HCT116 (cell line): ENCODE measurements at regions not wholly inside any gene's neighbourhood (a gene's known extent, or its start where the extent isn't known, plus 50 kb on each side); places are given as distances from the start of the nearest gene placed in this dataset.

Experiments
- ATAC-seq: fragments of 200-7000 bp; cut with Tn5 transposase; 2 replicates; pipeline ENCODE4 v1.9.1; 2020; ENCODE audit warnings: mild to moderate bottlenecking, moderate library complexity
- BruUV-seq: library from RNA; stranded (reverse); fragments of 400-500 nt; replicated peaks from 2 replicates; lab custom pipeline; 2021; lab: Mats Ljungman, UMichigan
- CTCF ChIA-PET: fragments of 300-600 bp; sonication (Branson Sonifier 250); formaldehyde crosslinking; loops from one replicate; lab custom pipeline; 2021; ENCODE audit warnings: antibody characterized with exemption; lab: Charles Lee
- POLR2A ChIA-PET: fragments of 300-600, 350-600 bp; sonication (Branson Sonifier 250); formaldehyde crosslinking; loops from one replicate; lab custom pipeline; 2021; ENCODE audit warnings: antibody characterized with exemption; lab: Charles Lee
- RAD21 ChIA-PET, 2 experiments: fragments of 300-600 bp; sonication (Branson Sonifier 250); formaldehyde crosslinking; loops; one replicate each; lab custom pipeline; 2023; ENCODE audit warnings: low total read pairs in 2 of 2; ENCODE audit not compliant: uncharacterized antibody in 2 of 2, unreplicated experiment in 2 of 2, low non-redundant PET in 1 of 2; lab: Charles Lee
- DNase-seq: peaks from one replicate; pipeline ENCODE4 v3.0.0-alpha.2; 2010; ENCODE audit warnings: low read depth, low spot score
- H2AFZ ChIP-seq: fragments of 200-600 bp; shearing (Covaris generic), sonication (generic); 2 replicates; pipeline ENCODE4 v1.6.1; 2017; ENCODE audit warnings: low read depth, mixed run types, mixed read lengths, antibody characterized with exemption, low read length; ENCODE audit not compliant: poor library complexity, severe bottlenecking
- H3K27ac ChIP-seq: 2 replicates; pipeline ENCODE4 v1.5.1; 2012; ENCODE audit warnings: low read depth, low read length
- H3K27me3 ChIP-seq: fragments of 200-600 bp; sonication (generic); 2 replicates; pipeline ENCODE4 v1.6.1; 2016; ENCODE audit warnings: mixed run types, low read length, mixed read lengths; ENCODE audit not compliant: insufficient read depth
- H3K36me3 ChIP-seq, 2 experiments: fragments of 200-500 bp in 1 of 2; fragments of 200-600 bp in 1 of 2; sonication (Bioruptor generic) in 1 of 2; sonication (generic) in 1 of 2; 2 replicates each; pipeline versions ENCODE4 v1.5.1 to v1.6.1; 2014 to 2016; ENCODE audit warnings: low read length in 2 of 2, inconsistent platforms in 1 of 2, mixed read lengths in 1 of 2, mixed run types in 1 of 2; ENCODE audit not compliant: insufficient read depth in 2 of 2, control insufficient read depth in 1 of 2
- H3K4me1 ChIP-seq, 2 experiments: fragments of 200-600 bp in 1 of 2; sonication (generic) in 1 of 2; 2 replicates each; pipeline versions ENCODE4 v1.5.1 to v1.6.1; 2012 to 2017; ENCODE audit warnings: low read length in 2 of 2, inconsistent platforms in 1 of 2, mild to moderate bottlenecking in 1 of 2, mixed read lengths in 1 of 2, mixed run types in 1 of 2, moderate library complexity in 1 of 2; ENCODE audit not compliant: insufficient read depth in 2 of 2, control insufficient read depth in 1 of 2
- H3K4me2 ChIP-seq: fragments of 200-600 bp; sonication (generic); 2 replicates; pipeline ENCODE4 v1.6.1; 2017; ENCODE audit warnings: mixed run types, low read length, mixed read lengths
- H3K4me3 ChIP-seq, 2 experiments: fragments of 200-600 bp in 1 of 2; sonication (generic) in 1 of 2; replicated peaks in 1 of 2; 2 replicates each; pipeline ENCODE4 v1.5.1; 2011 to 2016; ENCODE audit warnings: low read length in 2 of 2, control low read depth in 1 of 2, low read depth in 1 of 2, mild to moderate bottlenecking in 1 of 2, mixed read lengths in 1 of 2, mixed run types in 1 of 2
- H3K79me2 ChIP-seq: fragments of 200-600 bp; sonication (generic); 2 replicates; pipeline ENCODE4 v1.6.1; 2017; ENCODE audit warnings: mild to moderate bottlenecking, mixed run types, low read length, moderate library complexity, mixed read lengths; ENCODE audit not compliant: insufficient read depth
- H3K9ac ChIP-seq: fragments of 200-600 bp; sonication (generic); 2 replicates; pipeline ENCODE4 v1.6.1; 2016; ENCODE audit warnings: low read length, mixed read lengths
- H3K9me2 ChIP-seq: fragments of 200-600 bp; sonication (generic), shearing (Covaris generic); 2 replicates; pipeline ENCODE4 v1.6.1; 2017; ENCODE audit warnings: mixed run types, mild to moderate bottlenecking, moderate library complexity; ENCODE audit not compliant: insufficient read depth
- H3K9me3 ChIP-seq, 2 experiments: fragments of 200-500 bp in 1 of 2; fragments of 200-600 bp in 1 of 2; sonication (Bioruptor generic) in 1 of 2; sonication (generic) in 1 of 2; 2 replicates each; pipeline ENCODE4 v1.6.1; 2014 to 2017; ENCODE audit warnings: low read length in 2 of 2, mixed read lengths in 2 of 2, inconsistent platforms in 1 of 2, low read depth in 1 of 2, mild to moderate bottlenecking in 1 of 2, mixed run types in 1 of 2, moderate library complexity in 1 of 2; ENCODE audit not compliant: control insufficient read depth in 1 of 2, insufficient read depth in 1 of 2
- H4K20me1 ChIP-seq: fragments of 200-600 bp; sonication (generic), shearing (Covaris generic); 2 replicates; pipeline ENCODE4 v1.6.1; 2017; ENCODE audit warnings: mixed run types, mild to moderate bottlenecking, moderate library complexity; ENCODE audit not compliant: insufficient read depth
- ATF3 ChIP-seq: IDR thresholded peaks from 2 replicates; pipeline ENCODE4 v1.6.1; 2012
- CBX3 ChIP-seq: IDR thresholded peaks from 2 replicates; pipeline ENCODE4 v1.6.1; 2012; ENCODE audit warnings: low read depth
- CTCF ChIP-seq, 3 experiments: fragments of 200-600 bp in 1 of 3; sonication (generic) in 1 of 3; IDR thresholded peaks in 2 of 3; conservative IDR thresholded peaks in 1 of 3; 2 replicates each; pipeline ENCODE4 v1.5.1; 2012 to 2017; ENCODE audit warnings: low read depth in 2 of 3, low read length in 2 of 3, antibody characterized with exemption in 1 of 3, borderline replicate concordance in 1 of 3, control low read depth in 1 of 3, mild to moderate bottlenecking in 1 of 3, mixed read lengths in 1 of 3, mixed run types in 1 of 3, moderate library complexity in 1 of 3; ENCODE audit not compliant: insufficient read depth in 1 of 3
- EGR1 ChIP-seq: IDR thresholded peaks from 2 replicates; pipeline ENCODE4 v1.6.1; 2012; ENCODE audit warnings: low read depth
- ELF1 ChIP-seq: IDR thresholded peaks from 2 replicates; pipeline ENCODE4 v1.6.1; 2012; ENCODE audit warnings: low read depth, borderline replicate concordance
- EZH2 ChIP-seq: fragments of 200-600 bp; sonication (generic); IDR thresholded peaks from 2 replicates; pipeline ENCODE4 v1.6.1; 2017; ENCODE audit warnings: antibody characterized with exemption, mixed run types
- EZH2phosphoT487 ChIP-seq: fragments of 200-600 bp; IDR thresholded peaks from 2 replicates; pipeline ENCODE4 v1.6.1; 2018; ENCODE audit warnings: antibody characterized with exemption, borderline replicate concordance
- JUND ChIP-seq: IDR thresholded peaks from 2 replicates; pipeline ENCODE4 v1.6.1; 2012
- MAX ChIP-seq: IDR thresholded peaks from 2 replicates; pipeline ENCODE4 v1.6.1; 2012
- POLR2A ChIP-seq: IDR thresholded peaks from 2 replicates; pipeline ENCODE4 v1.7.0; 2011; ENCODE audit warnings: borderline replicate concordance; ENCODE audit not compliant: insufficient read depth, insufficient read length; ENCODE audit errors: extremely low read depth
- POLR2AphosphoS5 ChIP-seq: IDR thresholded peaks from 2 replicates; pipeline ENCODE4 v1.6.1; 2011; ENCODE audit warnings: mild to moderate bottlenecking, low read depth, low read length, moderate library complexity
- RAD21 ChIP-seq: IDR thresholded peaks from 2 replicates; pipeline ENCODE4 v1.6.1; 2012; ENCODE audit warnings: low read depth, mild to moderate bottlenecking
- REST ChIP-seq: IDR thresholded peaks from 2 replicates; pipeline ENCODE4 v1.6.1; 2012; ENCODE audit warnings: low read depth
- SIN3A ChIP-seq: IDR thresholded peaks from 2 replicates; pipeline ENCODE4 v1.6.1; 2012; ENCODE audit warnings: low read depth
- SP1 ChIP-seq: IDR thresholded peaks from 2 replicates; pipeline ENCODE4 v1.6.1; 2012; ENCODE audit warnings: low read depth
- SRF ChIP-seq: IDR thresholded peaks from 2 replicates; pipeline ENCODE4 v1.6.1; 2012; ENCODE audit warnings: low read depth
- TCF7L2 ChIP-seq: IDR thresholded peaks from 2 replicates; pipeline ENCODE4 v1.7.0; 2011; ENCODE audit warnings: borderline replicate concordance, inconsistent platforms; ENCODE audit not compliant: insufficient read depth, insufficient read length; ENCODE audit errors: extremely low read depth
- YY1 ChIP-seq: IDR thresholded peaks from 2 replicates; pipeline ENCODE4 v1.6.1; 2011; ENCODE audit warnings: low read length, low read depth, moderate library complexity, mild to moderate bottlenecking; ENCODE audit not compliant: insufficient replicate concordance; ENCODE audit errors: extremely low read depth
- ZFX ChIP-seq: fragments of 450-650 bp; IDR thresholded peaks from 2 replicates; pipeline ENCODE4 v1.6.1; 2017
- ZNF274 ChIP-seq: fragments of 200-500 bp; sonication (Bioruptor generic); IDR thresholded peaks from 2 replicates; pipeline ENCODE4 v1.6.1; 2014; ENCODE audit warnings: mild to moderate bottlenecking, low read depth, low read length, inconsistent platforms
- intact Hi-C: fragments of 100-400 bp; cut with micrococcal nuclease; formaldehyde crosslinking; loops from 2 replicates; pipeline ENCODE4 v1.10.0; 2022

- BruUV-seq, result no TSS peak
- Histone ChIP-seq H3K9ac (no peak overlapping the region), H3K9me2 (no peaks in the 10 kb centered on the region), H3K27ac (no peak overlapping the region), H3K4me3 (no peak overlapping the region), H2AFZ (no peak overlapping the region), H3K27me3 (peaks cover 19% of the 10 kb centered on the region; the same call in 1 of the 2 replicates), H3K79me2 (no peaks in the 10 kb centered on the region), H3K4me2 (no peak overlapping the region), H3K36me3 (no peaks in the 10 kb centered on the region), H3K4me1 (no peaks in the 10 kb centered on the region), H4K20me1 (no peaks in the 10 kb centered on the region), H3K9me3 (no peaks in the 10 kb centered on the region)
- TF ChIP-seq SP1, result no peak
- TF ChIP-seq ATF3, result no peak
- no peak for TF ChIP-seq POLR2AphosphoS5
- no peak for TF ChIP-seq SIN3A
- no peak for TF ChIP-seq POLR2A
- TF ChIP-seq YY1, result no peak
- no peak for TF ChIP-seq EZH2phosphoT487
- TF ChIP-seq EZH2, result no peak
- TF ChIP-seq CTCF (IDR thresholded peaks at IDR 0.05 in 2 of 3, conservative IDR thresholded peaks at IDR 0.05 in 1 of 3; ENCODE audit: borderline replicate concordance in 1 of 3, insufficient read depth in 1 of 3, low read depth in 2 of 3, low read length in 2 of 3), result no peak
- TF ChIP-seq MAX, result no peak
- no peak for TF ChIP-seq ELF1
- TF ChIP-seq RAD21, result no peak
- no peak for TF ChIP-seq TCF7L2
- TF ChIP-seq JUND, result no peak
- no peak for TF ChIP-seq CBX3
- no peak for TF ChIP-seq ZFX
- TF ChIP-seq ZNF274, result no peak
- no peak for TF ChIP-seq SRF
- TF ChIP-seq EGR1, result no peak
- no peak for TF ChIP-seq REST
- ATAC-seq (no peak), DNase-seq (no peak)
- POLR2A ChIA-PET, result no interaction called here
- intact Hi-C loops, result no loop called here
- CTCF ChIA-PET, result no interaction called here
- RAD21 ChIA-PET, result no interaction called here
Measured at GRCh38 chr20:20920433-20920832, 185.7 kb downstream of the LINC00237 start.
